ENCODE measurements at regions not wholly inside any gene's neighbourhood (a gene's known extent, or its start where the extent isn't known, plus 50 kb on each side); places are given as distances from the start of the nearest gene placed in this dataset.

GRCh38 chr1:88239205-88239604 is 444.9 kb upstream of the PKN2 start:
- SMC1A ChIA-PET (ENCODE audit: uncharacterized antibody, unreplicated experiment) = interaction anchor here (1.2 kb wide), 1 partner anchor 58 kb away, joined by 6 read pairs; no protein-coding TSS in a partner anchor
- RAD21 ChIA-PET (ENCODE audit: unreplicated experiment) = interaction anchor here (1.3 kb wide), 1 partner anchor 59 kb away, joined by 12 read pairs; no protein-coding TSS in a partner anchor
- Histone ChIP-seq H3K4me1 (ENCODE audit: control insufficient read depth, insufficient read depth, low read length) (no peaks in the 10 kb centered on the region), H3K36me3 (ENCODE audit: control insufficient read depth in 2 of 2, insufficient read depth in 2 of 2, low read length in 1 of 2) (no peaks in the 10 kb centered on the region), H3K9ac (ENCODE audit: control insufficient read depth, insufficient read depth, low read length) (no peak overlapping the region), H3K9me3 (replicated peaks; ENCODE audit: control insufficient read depth, insufficient read depth, low read length) (no peaks in the 10 kb centered on the region), H3K27ac (ENCODE audit: control insufficient read depth, insufficient read depth) (no peak overlapping the region), H4K20me1 (ENCODE audit: control insufficient read depth, insufficient read depth) (no peaks in the 10 kb centered on the region), H3K4me3 (no peak overlapping the region), H3K79me2 (ENCODE audit: control insufficient read depth, insufficient read depth, low read length) (no peaks in the 10 kb centered on the region), H3K27me3 (replicated peaks in 1 of 2; ENCODE audit: control insufficient read depth in 2 of 2, insufficient read depth in 2 of 2, low read length in 1 of 2) (no peaks in the 10 kb centered on the region), H3K4me2 (ENCODE audit: control insufficient read depth, insufficient read depth) (no peak overlapping the region), H2AFZ (ENCODE audit: control insufficient read depth, low read depth, low read length) (no peak overlapping the region)
- no TSS peak for BruUV-seq (replicated peaks)
- CTCF ChIA-PET = interaction anchor here (0.6 to 1.1 kb wide), 2 partner anchors 10 to 894 kb away, joined by 3 read pairs; no protein-coding TSS in a partner anchor
- ATAC-seq (no peak), DNase-seq (ENCODE audit: low read depth, low spot score) (no peak), FAIRE-seq (no peak)
- 6% methylated on average over 1 of the region's 1 CpG for WGBS (ENCODE audit: insufficient coverage, insufficient replicate concordance, low lambda C conversion rate, missing lambda C conversion rate)
- intact Hi-C loops (cut with micrococcal nuclease; ENCODE audit: unreplicated experiment) (no loop called here), in situ Hi-C loops (cut with MboI) (no loop called here)
- POLR2A ChIA-PET = no interaction called here
- TF ChIP-seq CBX5 (IDR thresholded peaks at IDR 0.05; ENCODE audit: low read depth) = no peak
- no peak for TF ChIP-seq POLR2AphosphoS5 (IDR thresholded peaks at IDR 0.05; ENCODE audit: low read length)
- no peak for TF ChIP-seq ZNF592 (IDR thresholded peaks at IDR 0.05)
- TF ChIP-seq SMARCA5 (IDR thresholded peaks at IDR 0.05) = no peak
- no peak for TF ChIP-seq MYB (IDR thresholded peaks at IDR 0.05; ENCODE audit: borderline replicate concordance, low read depth, low read length)
- no peak for TF ChIP-seq SUPT20H (IDR thresholded peaks at IDR 0.05; ENCODE audit: borderline replicate concordance, control insufficient read depth, low read depth, low read length)
- TF ChIP-seq RELB (IDR thresholded peaks at IDR 0.05; ENCODE audit: low read depth) = no peak
- no peak for TF ChIP-seq IRF5 (IDR thresholded peaks at IDR 0.05; ENCODE audit: borderline replicate concordance)
- no peak for TF ChIP-seq USF2 (IDR thresholded peaks at IDR 0.05; ENCODE audit: borderline replicate concordance, low read depth, low read length)
- no peak for TF ChIP-seq SREBF1 (IDR thresholded peaks at IDR 0.05; ENCODE audit: low read length)
- TF ChIP-seq TBL1XR1 (IDR thresholded peaks at IDR 0.05; ENCODE audit: low read depth, low read length) = no peak
- TF ChIP-seq E2F8 (IDR thresholded peaks at IDR 0.05; ENCODE audit: low read depth, partially characterized antibody) = no peak
- TF ChIP-seq SPI1 (IDR thresholded peaks at IDR 0.05; ENCODE audit: borderline replicate concordance, insufficient read depth, low read depth, low read length) = no peak
- TF ChIP-seq MTA2 (IDR thresholded peaks at IDR 0.05; ENCODE audit: low read depth) = no peak

All from GM12878 (cell line).